Panc1 (cell line): ENCODE measurements at regions not wholly inside any gene's neighbourhood (a gene's known extent, or its start where the extent isn't known, plus 50 kb on each side); places are given as distances from the start of the nearest gene placed in this dataset.

Experiments
- ATAC-seq: fragments of 200-7000 bp; cut with Tn5 transposase; 2 replicates; pipeline ENCODE4 v1.9.1; 2020; ENCODE audit warnings: mild to moderate bottlenecking, moderate library complexity
- BruUV-seq: library from RNA; stranded (reverse); fragments of 400-500 nt; replicated peaks from 2 replicates; lab custom pipeline; 2021; lab: Mats Ljungman, UMichigan
- CTCF ChIA-PET: fragments of 300-600 bp; sonication (Branson Sonifier 250); formaldehyde crosslinking; loops from one replicate; lab custom pipeline; 2022; ENCODE audit warnings: antibody characterized with exemption; lab: Charles Lee
- POLR2A ChIA-PET: fragments of 300-600 bp; sonication (Branson Sonifier 250); formaldehyde crosslinking; loops from one replicate; lab custom pipeline; 2022; ENCODE audit warnings: antibody characterized with exemption; lab: Charles Lee
- DNase-seq: peaks from one replicate; pipeline ENCODE4 v3.0.0-alpha.2; 2010; ENCODE audit warnings: low read depth, low spot score
- H3K27ac ChIP-seq: 2 replicates; pipeline ENCODE4 v1.5.1; 2011; ENCODE audit warnings: mild to moderate bottlenecking, low read length, inconsistent platforms
- H3K27me3 ChIP-seq: fragments of 200-500 bp; sonication (Bioruptor generic); 2 replicates; pipeline ENCODE4 v1.6.0; 2014; ENCODE audit warnings: low read length, inconsistent platforms; ENCODE audit not compliant: control insufficient read depth, insufficient read depth
- H3K36me3 ChIP-seq: fragments of 200-500 bp; sonication (Bioruptor generic); 2 replicates; pipeline ENCODE4 v1.5.1; 2014; ENCODE audit warnings: inconsistent platforms, mild to moderate bottlenecking, low read length, moderate library complexity; ENCODE audit not compliant: control insufficient read depth, insufficient read depth
- H3K4me1 ChIP-seq: 2 replicates; pipeline ENCODE4 v1.5.1; 2011; ENCODE audit warnings: inconsistent platforms, mild to moderate bottlenecking, low read length, moderate library complexity; ENCODE audit not compliant: control insufficient read depth, insufficient read depth
- H3K4me3 ChIP-seq, 2 experiments: 2 replicates each; pipeline ENCODE4 v1.5.1; 2011 to 2012; ENCODE audit warnings: low read depth in 2 of 2, low read length in 2 of 2, mild to moderate bottlenecking in 2 of 2, inconsistent platforms in 1 of 2, moderate library complexity in 1 of 2
- H3K9me3 ChIP-seq: fragments of 200-500 bp; sonication (Bioruptor generic); 2 replicates; pipeline ENCODE4 v1.5.1; 2014; ENCODE audit warnings: low read depth, mild to moderate bottlenecking, inconsistent platforms, low read length, moderate library complexity; ENCODE audit not compliant: control insufficient read depth, insufficient read depth
- CTCF ChIP-seq: fragments of 450-650 bp; IDR thresholded peaks from 2 replicates; pipeline ENCODE4 v1.5.1; 2017; ENCODE audit warnings: mild to moderate bottlenecking
- POLR2AphosphoS5 ChIP-seq: IDR thresholded peaks from 2 replicates; pipeline ENCODE4 v1.6.1; 2012; ENCODE audit warnings: mild to moderate bottlenecking, low read depth, low read length, moderate library complexity
- REST ChIP-seq, 2 experiments: IDR thresholded peaks; 2 replicates each; pipeline ENCODE4 v1.6.1; 2011 to 2012; ENCODE audit warnings: low read depth in 2 of 2, control low read depth in 1 of 2, low read length in 1 of 2, mild to moderate bottlenecking in 1 of 2, moderate library complexity in 1 of 2; ENCODE audit not compliant: insufficient read depth in 1 of 2
- SIN3A ChIP-seq: IDR thresholded peaks from 2 replicates; pipeline ENCODE4 v1.6.1; 2012; ENCODE audit warnings: low read depth, mild to moderate bottlenecking, low read length, moderate library complexity, borderline replicate concordance; ENCODE audit not compliant: insufficient read depth
- TCF7L2 ChIP-seq: IDR thresholded peaks from 2 replicates; pipeline ENCODE4 v1.6.1; 2011; ENCODE audit warnings: mild to moderate bottlenecking, low read depth, low read length, inconsistent platforms
- in situ Hi-C: cut with HindIII; loops from 2 replicates; pipeline ENCODE4 v1.10.0; 2016; ENCODE audit warnings: low sequenced_read_pairs, low pct_unique_long_range_greater_than_20kb
- intact Hi-C: fragments of 100-400 bp; cut with micrococcal nuclease; formaldehyde crosslinking; loops from one replicate; pipeline ENCODE4 v1.10.0; 2022; ENCODE audit not compliant: unreplicated experiment

DNA sequence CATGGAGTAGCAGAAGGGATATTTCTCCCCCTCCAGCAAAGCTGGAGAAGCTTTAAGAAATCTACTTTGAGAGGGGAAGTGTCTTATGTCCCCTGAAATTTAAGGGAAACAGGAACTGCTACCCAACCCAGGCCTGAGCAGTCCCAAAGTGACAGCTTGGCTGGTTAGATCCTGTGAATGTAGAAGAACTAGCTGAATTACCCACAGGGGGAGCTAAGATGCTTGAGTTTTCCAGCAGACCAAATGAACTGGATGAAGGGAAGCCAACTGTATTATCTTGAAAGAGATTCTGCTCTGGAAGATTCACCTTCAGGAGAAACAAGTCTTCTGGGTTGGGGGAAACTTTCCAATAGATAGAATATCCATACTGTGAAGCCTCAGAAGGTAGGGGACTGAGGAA lies 303.3 kb upstream of the MMS22L start:
- Histone ChIP-seq H3K9me3 (no peaks in the 10 kb centered on the region), H3K27ac (no peak overlapping the region), H3K27me3 (no peaks in the 10 kb centered on the region), H3K36me3 (no peaks in the 10 kb centered on the region), H3K4me1 (no peaks in the 10 kb centered on the region), H3K4me3 (no peak overlapping the region)
- DNase-seq, result no peak
- intact Hi-C loops, result no loop called here
- POLR2A ChIA-PET, result no interaction called here
- TF ChIP-seq REST (IDR thresholded peaks at IDR 0.05; ENCODE audit: insufficient read depth in 1 of 2, low read depth in 2 of 2, low read length in 1 of 2) (no peak), CTCF (peak; percentile 23; the same call in 1 of the 2 replicates), POLR2AphosphoS5 (no peak), TCF7L2 (no peak), SIN3A (no peak)
- ATAC-seq, result no peak
- CTCF ChIA-PET, result no interaction called here
- no TSS peak for BruUV-seq
- in situ Hi-C loops, result no loop called here

DNA sequence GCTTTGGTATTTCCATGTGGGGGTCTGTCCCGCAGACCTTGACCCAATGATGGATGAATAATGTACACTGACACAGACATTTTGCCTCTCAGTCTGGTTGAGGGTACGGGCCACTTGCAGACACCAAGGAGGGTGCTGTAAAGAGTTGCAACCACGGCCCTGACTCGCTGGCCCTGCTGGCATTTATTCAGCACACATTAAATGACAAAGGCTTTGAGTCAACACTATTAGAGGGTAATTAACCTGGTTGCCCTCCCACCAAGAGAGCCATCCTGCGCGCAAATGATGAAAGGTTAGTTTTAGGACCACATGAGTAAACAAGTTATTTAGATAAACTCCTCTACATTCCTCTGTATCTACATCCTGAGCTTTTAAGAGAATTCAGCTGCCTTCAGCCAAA lies 308.9 kb upstream of the MMS22L start:
- Histone ChIP-seq H3K4me3 (no peak overlapping the region), H3K27me3 (no peaks in the 10 kb centered on the region), H3K27ac (no peak overlapping the region), H3K9me3 (no peaks in the 10 kb centered on the region), H3K4me1 (no peaks in the 10 kb centered on the region), H3K36me3 (no peaks in the 10 kb centered on the region)
- ChIA-PET POLR2A (interaction anchor here (0.6 kb wide), 1 partner anchor 9 kb away, joined by 9 read pairs; no protein-coding TSS in a partner anchor), CTCF (no interaction called here)
- in situ Hi-C loops (no loop called here), intact Hi-C loops (no loop called here)
- TF ChIP-seq TCF7L2, result no peak
- no peak for TF ChIP-seq POLR2AphosphoS5
- no peak for TF ChIP-seq REST (IDR thresholded peaks at IDR 0.05; ENCODE audit: insufficient read depth in 1 of 2, low read depth in 2 of 2, low read length in 1 of 2)
- no peak for TF ChIP-seq SIN3A
- TF ChIP-seq CTCF, result no peak
- BruUV-seq, result no TSS peak
- ATAC-seq (no peak), DNase-seq (no peak)
